HepG2 (cell line): ENCODE measurements at regions not wholly inside any gene's neighbourhood (a gene's known extent, or its start where the extent isn't known, plus 50 kb on each side); places are given as distances from the start of the nearest gene placed in this dataset.

Experiments used
- DMTF1 ChIP-seq: sonication (generic); formaldehyde crosslinking; IDR thresholded peaks from 2 replicates; pipeline ENCODE4 v1.4.0; 2020; ENCODE audit warnings: mild to moderate bottlenecking, missing genetic modification reagents
- GFI1 ChIP-seq: sonication (generic); formaldehyde crosslinking; IDR thresholded peaks from 2 replicates; pipeline ENCODE4 v1.5.0; 2020; ENCODE audit warnings: missing genetic modification reagents, mild to moderate bottlenecking, borderline replicate concordance
- GMEB1 ChIP-seq: sonication (generic); formaldehyde crosslinking; IDR thresholded peaks from 2 replicates; pipeline ENCODE4 v1.5.1; 2020; ENCODE audit warnings: missing genetic modification reagents, mild to moderate bottlenecking, borderline replicate concordance
- HNF1A ChIP-seq, 2 experiments: sonication (generic) in 1 of 2; formaldehyde crosslinking in 1 of 2; IDR thresholded peaks; 2 replicates each; pipeline versions ENCODE4 v1.4.0 to v1.6.1; 2016 to 2020; ENCODE audit warnings: borderline replicate concordance in 1 of 2, low read depth in 1 of 2, mild to moderate bottlenecking in 1 of 2, missing genetic modification reagents in 1 of 2
- KLF6 ChIP-seq: IDR thresholded peaks from 2 replicates; pipeline ENCODE4 v1.8.0; 2016; ENCODE audit warnings: missing biosample characterization, missing genetic modification reagents
- MYPOP ChIP-seq: sonication (generic); formaldehyde crosslinking; IDR thresholded peaks from 2 replicates; pipeline ENCODE4 v1.8.1; 2023; ENCODE audit warnings: mild to moderate bottlenecking, moderate library complexity, missing genetic modification reagents
- NFIB ChIP-seq: sonication (generic); formaldehyde crosslinking; IDR thresholded peaks from 2 replicates; pipeline ENCODE4 v1.9.0; 2021; ENCODE audit warnings: missing genetic modification reagents, mild to moderate bottlenecking, borderline replicate concordance
- NFRKB ChIP-seq: fragments of 450-650 bp; IDR thresholded peaks from 2 replicates; pipeline ENCODE4 v1.6.1; 2017
- POGK ChIP-seq: sonication (generic); formaldehyde crosslinking; conservative IDR thresholded peaks from 2 replicates; pipeline ENCODE4 v1.8.0; 2022; ENCODE audit warnings: mild to moderate bottlenecking, moderate library complexity, missing genetic modification reagents
- TBX2 ChIP-seq: sonication (generic); formaldehyde crosslinking; IDR thresholded peaks from 2 replicates; pipeline ENCODE4 v1.5.0; 2020; ENCODE audit warnings: missing genetic modification reagents, mild to moderate bottlenecking, borderline replicate concordance
- TRIM22 ChIP-seq: fragments of 450-650 bp; IDR thresholded peaks from 2 replicates; pipeline ENCODE4 v1.6.1; 2017
- ZNF570 ChIP-seq: sonication (generic); formaldehyde crosslinking; IDR thresholded peaks from 2 replicates; pipeline ENCODE4 v1.4.0; 2020; ENCODE audit warnings: mild to moderate bottlenecking, missing genetic modification reagents, borderline replicate concordance
- ZNF770 ChIP-seq: sonication (generic); formaldehyde crosslinking; IDR thresholded peaks from 2 replicates; pipeline ENCODE4 v1.5.0; 2020; ENCODE audit warnings: mild to moderate bottlenecking, missing genetic modification reagents

- TF ChIP-seq DMTF1 (CRISPR knock-in tag) (no peak), MYPOP (CRISPR knock-in tag) (no peak), TRIM22 (no peak), TBX2 (CRISPR knock-in tag) (peak; percentile 19; the same call in 1 of the 2 replicates), NFIB (CRISPR knock-in tag) (no peak), POGK (no peak), GFI1 (CRISPR knock-in tag) (peak; percentile 98), KLF6 (CRISPR knock-in tag) (no peak), GMEB1 (CRISPR knock-in tag) (no peak), HNF1A (IDR thresholded peaks at IDR 0.05; ENCODE audit: low read depth) (no peak), HNF1A (CRISPR knock-in tag; IDR thresholded peaks at IDR 0.05; ENCODE audit: borderline replicate concordance) (no peak), NFRKB (no peak), ZNF770 (CRISPR knock-in tag) (no peak), ZNF570 (CRISPR knock-in tag) (no peak)
These were observed 437.7 kb downstream of the RAP2B start (continued) for GRCh38 chr3:153599685-153600084.
